B cell (primary cell): ENCODE measurements at regions not wholly inside any gene's neighbourhood (a gene's known extent, or its start where the extent isn't known, plus 50 kb on each side); places are given as distances from the start of the nearest gene placed in this dataset.

Experiments
- ATAC-seq: fragments of 200-7000 bp; cut with Tn5 transposase; one replicate; pipeline ENCODE4 v1.10.0; 2021; ENCODE audit warnings: low read depth, mild to moderate bottlenecking, moderate number of reproducible peaks, moderate library complexity
- CTCF ChIA-PET: fragments of 350-600 bp; sonication (Branson Sonifier 250); formaldehyde crosslinking; loops from one replicate; lab custom pipeline; 2021; ENCODE audit warnings: antibody characterized with exemption, inconsistent platforms; lab: Charles Lee
- POLR2A ChIA-PET: fragments of 350-600 bp; sonication (Branson Sonifier 250); formaldehyde crosslinking; loops from one replicate; lab custom pipeline; 2021; ENCODE audit warnings: antibody characterized with exemption; lab: Charles Lee
- DNase-seq: peaks from one replicate; pipeline ENCODE4 v3.0.0; 2013
- H2AFZ ChIP-seq: 2 replicates; pipeline ENCODE4 v1.6.1; 2012; ENCODE audit warnings: mild to moderate bottlenecking, low read depth, low read length; ENCODE audit not compliant: insufficient read depth, poor library complexity, severe bottlenecking
- H3K27ac ChIP-seq, 2 donors: 1 replicate in 1 of 2; 2 replicates in 1 of 2; pipeline ENCODE4 v1.5.1; 2012 to 2013; ENCODE audit warnings: low read length in 2 of 2, mild to moderate bottlenecking in 2 of 2, moderate library complexity in 1 of 2
- H3K27me3 ChIP-seq, 4 experiments: fragments of 200-600 bp in 1 of 4; sonication (generic) in 1 of 4; replicated peaks in 1 of 4; 1 replicate in 2 of 4; 2 replicates in 2 of 4; pipeline versions ENCODE4 v1.6.1 to v1.7.0; 2013 to 2016; ENCODE audit warnings: low read length in 3 of 4, mild to moderate bottlenecking in 2 of 4, mixed read lengths in 1 of 4, moderate library complexity in 1 of 4; ENCODE audit not compliant: insufficient read depth in 4 of 4, control insufficient read depth in 3 of 4; ENCODE audit errors: control extremely low read depth in 1 of 4
- H3K36me3 ChIP-seq, 2 experiments: replicated peaks in 1 of 2; 1 replicate in 1 of 2; 2 replicates in 1 of 2; pipeline versions ENCODE4 v1.6.1 to v1.7.1; 2013; ENCODE audit warnings: low read length in 1 of 2; ENCODE audit not compliant: insufficient read depth in 2 of 2, control insufficient read depth in 1 of 2; ENCODE audit errors: control extremely low read depth in 1 of 2, extremely low read depth in 1 of 2
- H3K4me1 ChIP-seq, 2 donors: fragments of 200-600 bp in 1 of 2; sonication (generic) in 1 of 2; 1 replicate in 1 of 2; 2 replicates in 1 of 2; pipeline versions ENCODE4 v1.5.1 to v1.6.1; 2013 to 2017; ENCODE audit warnings: low read length in 2 of 2; ENCODE audit not compliant: control insufficient read depth in 2 of 2, insufficient read depth in 2 of 2
- H3K4me2 ChIP-seq: replicated peaks from 2 replicates; pipeline ENCODE3; 2012; ENCODE audit warnings: mild to moderate bottlenecking, low read depth, low read length; ENCODE audit not compliant: poor library complexity, severe bottlenecking
- H3K4me3 ChIP-seq, 5 experiments: fragments of 200-600 bp in 1 of 5; sonication (generic) in 1 of 5; 1 replicate in 3 of 5; 2 replicates in 2 of 5; pipeline versions ENCODE4 v1.5.1 to v1.7.0; 2011 to 2016; ENCODE audit warnings: low read length in 4 of 5, mild to moderate bottlenecking in 4 of 5, low read depth in 2 of 5, control low read depth in 1 of 5, moderate library complexity in 1 of 5; ENCODE audit not compliant: insufficient read depth in 1 of 5; ENCODE audit errors: control extremely low read depth in 1 of 5, extremely low read depth in 1 of 5
- H3K79me2 ChIP-seq: fragments of 200-600 bp; sonication (generic); one replicate; pipeline ENCODE4 v1.6.0; 2016; ENCODE audit warnings: low read length; ENCODE audit not compliant: control insufficient read depth, insufficient read depth
- H3K9ac ChIP-seq: fragments of 200-600 bp; sonication (generic); 2 replicates; pipeline ENCODE4 v1.6.1; 2017; ENCODE audit warnings: mild to moderate bottlenecking, low read length, moderate library complexity
- H3K9me3 ChIP-seq, 3 donors: one replicate each; pipeline versions ENCODE4 v1.6.1 to v1.7.1; 2013; ENCODE audit warnings: low read length in 2 of 3; ENCODE audit not compliant: control insufficient read depth in 2 of 3, insufficient read depth in 1 of 3; ENCODE audit errors: control extremely low read depth in 1 of 3
- H4K20me1 ChIP-seq: 2 replicates; pipeline ENCODE4 v1.6.0; 2012; ENCODE audit warnings: mild to moderate bottlenecking, low read length; ENCODE audit not compliant: insufficient read depth, control insufficient read depth, poor library complexity, severe bottlenecking
- H3K27ac Mint-ChIP-seq: one replicate; pipeline ENCODE4 v1.8.0; 2021; ENCODE audit warnings: mixed read lengths
- H3K27me3 Mint-ChIP-seq: one replicate; pipeline ENCODE4 v1.8.0; 2021; ENCODE audit warnings: mixed read lengths
- H3K4me1 Mint-ChIP-seq: one replicate; pipeline ENCODE4 v1.8.0; 2021; ENCODE audit warnings: mixed read lengths
- H3K4me3 Mint-ChIP-seq: one replicate; pipeline ENCODE4 v1.8.0; 2021; ENCODE audit warnings: mixed read lengths
- H3K9me3 Mint-ChIP-seq: one replicate; pipeline ENCODE4 v1.8.0; 2022; ENCODE audit warnings: mixed read lengths; ENCODE audit not compliant: insufficient read depth
- CTCF ChIP-seq: fragments of 200-600 bp; IDR thresholded peaks from one replicate; pipeline ENCODE4 v1.8.0; 2022; ENCODE audit warnings: antibody characterized with exemption, mild to moderate bottlenecking
- EZH2 ChIP-seq: IDR thresholded peaks from 2 replicates; pipeline ENCODE4 v1.6.1; 2012; ENCODE audit warnings: borderline replicate concordance, low read depth, mild to moderate bottlenecking, moderate library complexity, low read length; ENCODE audit not compliant: insufficient read depth, poor library complexity, severe bottlenecking
- WGBS: methylation state at CpG from one replicate; pipeline ENCODE4 v1.1.5; 2013; ENCODE audit warnings: missing lambda C conversion rate; ENCODE audit not compliant: insufficient coverage; 5-methylcytosine and 5-hydroxymethylcytosine counted together
- intact Hi-C: fragments of 100-400 bp; cut with micrococcal nuclease; formaldehyde crosslinking; loops from one replicate; pipeline ENCODE4 v1.10.0; 2022

GRCh38 chr3:54038391-54038790 lies 84.0 kb upstream of the CACNA2D3 start:
- Histone ChIP-seq H3K9ac (no peak overlapping the region), H3K4me3 (no peak overlapping the region), H4K20me1 (no peaks in the 10 kb centered on the region), H3K27me3 (no peaks in the 10 kb centered on the region), H3K4me2 (no peak overlapping the region), H3K9me3 (no peaks in the 10 kb centered on the region), H3K4me1 (no peaks in the 10 kb centered on the region), H3K36me3 (no peaks in the 10 kb centered on the region), H3K79me2 (no peaks in the 10 kb centered on the region), H3K27ac (no peak overlapping the region), H2AFZ (no peak overlapping the region)
- ATAC-seq (no peak), DNase-seq (no peak)
- TF ChIP-seq CTCF (no peak), EZH2 (no peak)
- CTCF ChIA-PET: no interaction called here
- POLR2A ChIA-PET: no interaction called here
- Mint-ChIP-seq H3K4me1 (no peaks in the 10 kb centered on the region), H3K4me3 (no peak overlapping the region), H3K27me3 (peaks cover 12% of the 10 kb centered on the region), H3K9me3 (no peaks in the 10 kb centered on the region), H3K27ac (no peak overlapping the region)
- WGBS: 86% methylated on average over 4 of the region's 4 CpGs
- intact Hi-C loops: no loop called here

DNA sequence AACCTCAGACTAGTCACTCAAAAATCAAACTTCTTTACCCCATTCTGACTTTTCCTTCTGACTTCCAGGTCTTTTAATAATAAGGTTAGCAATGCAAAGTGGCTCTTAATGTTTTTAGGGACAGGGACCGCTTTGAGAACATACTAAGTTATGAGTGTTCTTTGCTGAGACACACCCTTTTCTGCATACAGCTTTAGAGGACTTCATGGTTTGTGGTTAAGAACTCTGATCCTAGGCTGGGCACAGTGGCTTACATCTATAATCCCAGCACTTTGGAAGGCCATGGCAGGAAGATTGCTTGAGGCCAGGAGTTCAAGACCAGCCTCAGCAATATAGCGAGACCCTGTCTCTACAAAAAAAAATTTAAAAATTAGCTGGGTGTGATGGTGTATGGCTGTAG lies 85.8 kb upstream of the CACNA2D3 start:
- Mint-ChIP-seq H3K27me3 (peaks cover 12% of the 10 kb centered on the region), H3K9me3 (no peaks in the 10 kb centered on the region), H3K4me3 (no peak overlapping the region), H3K27ac (no peak overlapping the region), H3K4me1 (no peaks in the 10 kb centered on the region)
- Histone ChIP-seq H3K36me3 (no peaks in the 10 kb centered on the region), H3K4me3 (no peak overlapping the region), H3K4me2 (no peak overlapping the region), H3K9ac (no peak overlapping the region), H2AFZ (no peak overlapping the region), H3K27me3 (no peaks in the 10 kb centered on the region), H3K79me2 (no peaks in the 10 kb centered on the region), H3K4me1 (no peaks in the 10 kb centered on the region), H3K9me3 (no peaks in the 10 kb centered on the region), H4K20me1 (no peaks in the 10 kb centered on the region), H3K27ac (no peak overlapping the region)
- ChIA-PET POLR2A (no interaction called here), CTCF (no interaction called here)
- intact Hi-C loops: no loop called here
- 100% methylated on average over 1 of the region's 2 CpGs for WGBS
- no peak for DNase-seq
- ATAC-seq: no peak
- TF ChIP-seq EZH2 (no peak), CTCF (no peak)
